Muscle layer of duodenum (tissue), 2 donors: ENCODE measurements at regions not wholly inside any gene's neighbourhood (a gene's known extent, or its start where the extent isn't known, plus 50 kb on each side); places are given as distances from the start of the nearest gene placed in this dataset.

Experiments
- H3K27ac ChIP-seq: one replicate; pipeline ENCODE4 v1.7.0; 2013; ENCODE audit warnings: mild to moderate bottlenecking, low read length
- H3K27me3 ChIP-seq: one replicate; pipeline ENCODE4 v1.7.0; 2013; ENCODE audit warnings: low read depth, mild to moderate bottlenecking, control low read depth, low read length
- H3K36me3 ChIP-seq, 2 donors: one replicate each; pipeline ENCODE4 v1.7.0; 2013; ENCODE audit warnings: low read length in 2 of 2, control low read depth in 1 of 2, mild to moderate bottlenecking in 1 of 2; ENCODE audit not compliant: insufficient read depth in 2 of 2, control insufficient read depth in 1 of 2
- H3K4me1 ChIP-seq, 2 donors: one replicate each; pipeline ENCODE4 v1.7.0; 2013; ENCODE audit warnings: low read length in 2 of 2, mild to moderate bottlenecking in 2 of 2, control low read depth in 1 of 2, moderate library complexity in 1 of 2; ENCODE audit not compliant: insufficient read depth in 2 of 2, control insufficient read depth in 1 of 2
- H3K4me3 ChIP-seq, 2 donors: one replicate each; pipeline ENCODE4 v1.7.0; 2013; ENCODE audit warnings: low read length in 2 of 2, low read depth in 1 of 2, mild to moderate bottlenecking in 1 of 2
- H3K9me3 ChIP-seq, 2 donors: one replicate each; pipeline ENCODE4 v1.7.0; 2013; ENCODE audit warnings: low read length in 2 of 2, control low read depth in 1 of 2, mild to moderate bottlenecking in 1 of 2; ENCODE audit not compliant: control insufficient read depth in 1 of 2
- donor health status: healthy.

DNA sequence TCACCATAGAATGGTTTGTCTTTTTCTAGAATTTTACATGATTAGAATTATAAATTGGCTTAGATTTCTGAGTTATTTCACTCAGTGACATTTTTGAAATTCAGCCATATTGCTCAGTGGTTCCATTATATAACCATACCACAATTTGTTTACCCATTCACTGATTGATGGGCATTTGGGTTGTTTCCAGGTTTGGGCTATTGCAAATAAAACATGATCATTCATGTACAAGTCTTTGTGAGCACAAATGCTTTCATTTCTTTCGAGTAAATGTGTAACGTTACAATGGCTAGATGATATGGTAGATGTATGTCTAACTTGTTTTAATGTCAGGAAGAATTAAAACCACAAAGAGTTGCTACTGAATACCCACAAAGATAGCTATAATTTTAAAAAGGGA, 279.9 kb upstream of the TARS1 start:
- Histone ChIP-seq H3K4me3 (no peak overlapping the region), H3K27ac (no peak overlapping the region), H3K36me3 (no peaks in the 10 kb centered on the region), H3K27me3 (no peaks in the 10 kb centered on the region), H3K4me1 (no peaks in the 10 kb centered on the region), H3K9me3 (peaks cover 0 to 8% of the 10 kb centered on the region in 2 donors)

DNA sequence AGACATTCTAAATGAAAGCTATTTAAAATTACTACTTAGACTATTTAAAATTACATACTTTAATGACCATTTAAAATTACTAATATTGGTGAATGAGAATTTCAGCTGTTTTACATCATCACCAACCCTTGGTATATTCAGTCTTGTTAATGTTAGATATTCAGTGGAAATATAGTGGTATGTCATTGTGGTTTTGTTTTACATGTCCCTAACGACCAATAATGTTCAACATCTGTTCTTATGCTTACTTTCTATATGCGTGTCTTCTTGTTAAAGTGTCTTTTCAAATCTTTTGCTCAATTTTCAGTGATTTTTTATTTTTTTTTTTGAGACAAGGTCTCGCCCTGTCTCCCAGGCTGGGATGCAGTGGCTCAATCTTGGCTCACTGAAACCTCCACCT, 279.3 kb upstream of the TARS1 start:
- no peak overlapping the region for H3K4me3 ChIP-seq
- H3K27ac ChIP-seq, result no peak overlapping the region
- peaks cover 0 to 8% of the 10 kb centered on the region in 2 donors for H3K9me3 ChIP-seq
- H3K4me1 ChIP-seq, result no peaks in the 10 kb centered on the region
- no peaks in the 10 kb centered on the region for H3K27me3 ChIP-seq
- H3K36me3 ChIP-seq, result no peaks in the 10 kb centered on the region

DNA sequence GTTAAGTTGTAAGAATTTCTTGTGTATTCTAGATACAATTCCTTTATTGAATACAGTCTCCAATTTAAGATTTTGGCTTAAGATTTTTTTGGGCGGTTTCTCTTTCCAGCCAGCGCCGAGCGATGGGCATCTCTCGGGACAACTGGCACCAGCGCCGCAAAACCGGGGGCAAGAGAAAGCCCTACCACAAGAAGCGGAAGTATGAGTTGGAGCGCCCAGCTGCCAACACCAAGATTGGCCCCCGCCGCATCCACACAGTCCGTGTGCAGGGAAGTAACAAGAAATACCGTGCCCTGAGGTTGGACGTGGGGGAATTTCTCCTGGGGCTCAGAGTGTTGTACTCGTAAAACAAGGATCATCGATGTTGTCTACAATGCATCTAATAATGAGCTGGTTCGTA, 278.7 kb upstream of the TARS1 start:
- H3K27me3 ChIP-seq, result no peaks in the 10 kb centered on the region
- H3K27ac ChIP-seq, result no peak overlapping the region
- H3K9me3 ChIP-seq, result peaks cover 0 to 8% of the 10 kb centered on the region in 2 donors
- no peaks in the 10 kb centered on the region for H3K4me1 ChIP-seq
- H3K36me3 ChIP-seq, result no peaks in the 10 kb centered on the region
- no peak overlapping the region for H3K4me3 ChIP-seq

DNA sequence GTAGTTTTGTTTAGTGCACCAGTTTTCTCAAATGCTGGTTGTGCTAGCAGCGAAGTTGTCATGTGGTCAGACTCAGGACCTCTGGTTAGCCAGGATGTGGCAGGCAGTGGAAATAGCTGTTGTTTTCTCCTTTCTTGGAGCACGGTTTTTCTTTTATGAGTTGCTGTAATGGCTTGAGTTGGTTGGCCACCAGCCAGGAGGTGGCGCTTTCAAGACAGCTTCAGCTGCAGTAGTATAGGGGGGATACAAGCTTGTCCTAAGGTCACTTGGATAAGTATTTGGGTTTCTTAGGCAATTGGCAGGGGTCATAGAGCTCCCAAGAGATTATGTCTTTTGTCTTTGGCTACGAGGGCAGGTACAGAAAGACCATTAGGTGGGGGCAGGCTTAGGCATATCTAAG, 274.2 kb upstream of the TARS1 start:
- Histone ChIP-seq H3K4me3 (no peak overlapping the region), H3K9me3 (peaks cover 0 to 10% of the 10 kb centered on the region in 2 donors), H3K4me1 (no peaks in the 10 kb centered on the region), H3K27me3 (no peaks in the 10 kb centered on the region), H3K27ac (no peak overlapping the region), H3K36me3 (no peaks in the 10 kb centered on the region)

DNA sequence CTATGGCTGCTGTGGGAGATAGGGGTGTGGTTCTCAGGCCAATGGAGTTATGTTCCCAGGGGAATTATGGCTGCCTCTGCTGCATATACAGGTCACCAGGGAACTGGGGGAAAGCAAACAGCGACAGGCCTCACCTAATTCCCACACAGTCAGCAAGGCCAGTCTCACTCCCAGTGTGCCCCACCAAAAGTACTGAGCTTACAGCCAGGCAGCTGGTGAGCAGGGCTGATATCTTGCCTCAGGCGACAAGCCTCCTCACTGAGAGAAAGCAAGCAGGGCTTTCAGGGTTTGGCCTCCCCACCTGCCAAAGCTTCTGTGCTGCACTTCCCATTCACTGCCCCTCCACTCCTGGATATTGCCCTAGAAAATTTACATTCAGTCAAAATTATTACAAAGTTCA, 273.8 kb upstream of the TARS1 start:
- Histone ChIP-seq H3K9me3 (peaks cover 0 to 10% of the 10 kb centered on the region in 2 donors), H3K27me3 (no peaks in the 10 kb centered on the region), H3K27ac (no peak overlapping the region)

DNA sequence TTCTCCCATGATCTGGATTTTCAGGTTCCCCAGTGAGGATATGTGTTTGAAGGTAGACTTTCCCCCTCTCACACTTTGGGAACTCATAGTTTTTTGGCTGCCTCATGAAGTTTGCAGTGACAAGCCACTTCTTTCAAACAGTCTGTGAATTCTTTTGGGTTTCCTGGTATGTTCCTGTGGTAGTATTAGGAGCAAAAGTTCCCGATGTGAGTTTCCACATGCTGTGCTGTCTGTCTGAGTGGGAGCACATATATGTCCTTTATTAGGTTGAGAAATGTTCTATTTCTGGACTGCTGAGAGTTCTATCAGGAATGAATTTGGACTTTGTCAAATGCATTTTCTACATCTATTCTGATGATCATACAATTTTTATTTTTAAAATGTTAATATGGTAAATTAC, 273.2 kb upstream of the TARS1 start:
- Histone ChIP-seq H3K27me3 (no peaks in the 10 kb centered on the region), H3K9me3 (peaks cover 0 to 10% of the 10 kb centered on the region in 2 donors), H3K27ac (no peak overlapping the region), H3K36me3 (no peaks in the 10 kb centered on the region), H3K4me3 (no peak overlapping the region), H3K4me1 (no peaks in the 10 kb centered on the region)

More for the DNA sequence above, 273.8 kb upstream of the TARS1 start:
- no peaks in the 10 kb centered on the region for H3K36me3 ChIP-seq
- H3K4me1 ChIP-seq, result no peaks in the 10 kb centered on the region
- no peak overlapping the region for H3K4me3 ChIP-seq

DNA sequence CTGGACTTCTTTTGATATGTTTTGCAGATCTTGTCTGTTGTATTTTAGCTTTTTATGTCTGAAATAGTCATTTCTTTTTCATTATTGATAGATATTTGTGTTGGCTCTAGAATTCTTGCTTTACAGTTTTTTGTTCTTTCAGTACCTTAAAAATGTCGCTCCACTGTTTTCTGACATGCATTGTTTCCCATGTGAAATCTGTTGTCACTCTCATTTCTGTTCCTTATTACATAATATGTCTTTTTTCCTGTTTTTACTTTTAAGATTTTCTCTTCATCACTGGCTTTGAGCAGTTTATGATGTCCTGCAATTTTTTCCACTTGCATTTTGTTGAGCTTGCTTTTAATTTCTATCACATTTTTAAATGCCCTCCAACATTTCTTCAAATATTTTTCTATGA, 270.4 kb upstream of the TARS1 start:
- Histone ChIP-seq H3K9me3 (peaks cover 0 to 2% of the 10 kb centered on the region in 2 donors), H3K36me3 (no peaks in the 10 kb centered on the region), H3K4me3 (no peak overlapping the region), H3K27ac (no peak overlapping the region), H3K4me1 (no peaks in the 10 kb centered on the region), H3K27me3 (no peaks in the 10 kb centered on the region)

DNA sequence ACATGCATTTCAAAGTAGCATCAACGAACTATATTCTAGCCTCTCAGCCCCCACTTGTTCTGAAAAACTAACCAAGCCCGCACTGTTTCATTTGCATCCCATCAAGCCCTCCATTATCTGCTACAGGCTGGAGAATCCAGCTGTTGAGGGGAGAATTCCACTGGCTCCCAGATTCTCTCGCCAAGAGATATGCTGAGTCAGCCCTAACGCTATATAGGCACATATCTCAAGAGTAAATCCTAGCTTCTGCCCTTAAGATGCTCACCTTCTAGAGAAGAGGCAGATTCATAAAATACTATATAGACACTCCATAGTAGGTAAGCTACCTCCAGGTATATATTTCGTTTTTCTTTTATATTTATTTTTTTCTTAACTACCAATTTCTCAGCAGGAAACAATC, 266.4 kb upstream of the TARS1 start:
- H3K9me3 ChIP-seq, result no peaks in the 10 kb centered on the region
- no peaks in the 10 kb centered on the region for H3K27me3 ChIP-seq
- no peak overlapping the region for H3K4me3 ChIP-seq
- no peaks in the 10 kb centered on the region for H3K4me1 ChIP-seq
- H3K36me3 ChIP-seq, result no peaks in the 10 kb centered on the region
- H3K27ac ChIP-seq, result no peak overlapping the region

DNA sequence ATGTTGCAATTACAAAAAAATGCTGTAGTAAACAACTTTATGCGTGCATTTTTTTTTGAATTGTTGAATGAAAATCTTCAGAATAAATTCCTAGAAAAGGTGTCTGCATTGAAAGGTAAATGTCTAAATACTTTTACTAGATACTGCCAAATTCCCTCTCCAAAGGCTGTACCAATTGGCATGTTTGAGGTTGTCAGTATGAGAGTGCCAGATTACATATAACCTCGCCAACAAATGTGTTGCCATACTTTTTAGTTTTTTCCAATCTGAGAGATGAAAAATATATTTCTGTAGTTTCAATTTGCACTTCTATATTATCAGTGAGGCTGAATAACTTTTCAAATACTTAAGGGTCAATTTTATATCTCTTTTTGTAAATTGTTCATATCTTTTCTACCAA, 261.5 kb upstream of the TARS1 start:
- no peaks in the 10 kb centered on the region for H3K4me1 ChIP-seq
- no peak overlapping the region for H3K4me3 ChIP-seq
- no peak overlapping the region for H3K27ac ChIP-seq
- H3K9me3 ChIP-seq, result no peaks in the 10 kb centered on the region
- no peaks in the 10 kb centered on the region for H3K36me3 ChIP-seq
- no peaks in the 10 kb centered on the region for H3K27me3 ChIP-seq

DNA sequence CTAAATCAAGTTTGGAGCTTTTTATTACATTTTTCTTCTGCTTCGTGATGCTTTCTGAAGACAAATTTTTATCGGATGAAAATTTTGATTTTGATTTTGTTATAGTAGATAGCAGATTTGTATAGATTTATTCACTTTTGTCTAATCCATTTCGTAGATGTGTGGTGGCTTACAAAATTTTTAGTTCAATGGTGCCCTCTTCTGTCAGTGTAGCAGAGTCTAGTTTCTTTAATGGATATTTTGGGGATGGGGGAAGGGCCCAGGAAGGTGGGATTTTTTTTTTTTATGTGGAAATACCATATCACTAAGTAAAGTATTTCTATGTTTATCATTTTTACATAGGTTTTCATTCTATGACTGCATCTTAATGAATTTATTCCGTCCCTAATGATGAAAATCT, 259.9 kb upstream of the TARS1 start:
- Histone ChIP-seq H3K27me3 (no peaks in the 10 kb centered on the region), H3K4me3 (no peak overlapping the region), H3K9me3 (no peaks in the 10 kb centered on the region), H3K36me3 (no peaks in the 10 kb centered on the region), H3K4me1 (no peaks in the 10 kb centered on the region), H3K27ac (no peak overlapping the region)

DNA sequence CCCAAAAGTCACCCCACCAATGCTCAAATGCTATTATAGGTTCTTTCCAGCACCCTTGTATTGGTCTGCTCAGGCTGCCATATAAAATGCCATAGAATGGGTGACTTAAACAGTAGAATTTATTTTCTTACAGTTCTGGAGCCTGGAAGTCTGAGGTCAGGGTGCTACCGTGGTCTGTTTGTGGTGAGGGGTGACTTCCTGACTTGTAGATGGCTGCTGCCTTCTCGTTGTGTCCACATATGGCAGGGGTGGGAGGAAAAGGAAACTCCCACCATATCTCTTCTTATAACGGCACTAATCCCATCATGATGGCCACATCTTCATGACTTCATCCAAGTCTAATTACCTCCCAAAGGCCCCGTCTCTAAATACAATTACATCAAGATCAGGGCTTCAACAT, 257.8 kb upstream of the TARS1 start:
- Histone ChIP-seq H3K27ac (no peak overlapping the region), H3K4me3 (no peak overlapping the region), H3K9me3 (no peaks in the 10 kb centered on the region), H3K27me3 (no peaks in the 10 kb centered on the region), H3K4me1 (no peaks in the 10 kb centered on the region), H3K36me3 (no peaks in the 10 kb centered on the region)

DNA sequence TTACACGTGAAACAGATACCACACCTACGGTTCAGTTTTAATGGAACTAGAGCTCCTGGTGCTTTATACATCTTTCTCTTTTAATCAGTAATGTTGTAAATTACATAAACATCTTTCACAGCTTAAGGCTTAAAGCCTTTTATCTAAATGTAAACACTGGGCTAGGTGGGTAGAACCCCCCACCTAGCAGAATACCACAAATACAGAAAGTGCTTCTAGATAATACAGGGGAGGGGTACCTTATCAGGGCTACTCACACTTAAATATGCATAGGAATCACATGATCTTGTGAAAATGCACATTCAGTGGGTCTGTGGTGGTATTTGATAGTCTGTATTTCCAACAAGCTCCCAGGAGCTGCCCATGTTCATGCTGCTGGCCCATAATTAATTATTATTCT, 256.4 kb upstream of the TARS1 start:
- H3K9me3 ChIP-seq, result peaks cover 0 to 2% of the 10 kb centered on the region in 2 donors
- H3K4me3 ChIP-seq, result no peak overlapping the region
- no peak overlapping the region for H3K27ac ChIP-seq
- no peaks in the 10 kb centered on the region for H3K36me3 ChIP-seq
- no peaks in the 10 kb centered on the region for H3K27me3 ChIP-seq
- no peaks in the 10 kb centered on the region for H3K4me1 ChIP-seq
